Kidney glomerular epithelial cell (primary cell): ENCODE measurements at regions not wholly inside any gene's neighbourhood (a gene's known extent, or its start where the extent isn't known, plus 50 kb on each side); places are given as distances from the start of the nearest gene placed in this dataset.
"Not testable (repeated sequence)": the region's sequence is repeated elsewhere in the genome, so short reads cannot be mapped to it uniquely, and the experiment has no call there.

ENCODE experiments used
- DNase-seq: peaks from one replicate; lab custom pipeline; 2025; lab: John Stamatoyannopoulos, UW

- DNase-seq = no peak
Observed at GRCh38 chr22:48734961-48735360, 1092.7 kb downstream of the BRD1 start.

GRCh38 chr22:48734359-48734758 is 1093.3 kb downstream of the BRD1 start:
- DNase-seq = no peak

GRCh38 chr22:48729499-48730171 is 1098.0 kb downstream of the BRD1 start:
- DNase-seq = no peak

- DNase-seq = no peak
Observed at GRCh38 chr22:48727454-48728058, 1100.1 kb downstream of the BRD1 start.

- DNase-seq = no peak
Observed at GRCh38 chr22:48724899-48725298, 1102.8 kb downstream of the BRD1 start.

- no peak for DNase-seq
Observed at GRCh38 chr22:48722661-48723060, 1105.0 kb downstream of the BRD1 start.

- DNase-seq = no peak
Observed at GRCh38 chr22:48721395-48721669, 1106.3 kb downstream of the BRD1 start.

GRCh38 chr22:48720662-48721394 is 1106.8 kb downstream of the BRD1 start:
- no peak for DNase-seq

GRCh38 chr22:48719978-48720661 is 1107.6 kb downstream of the BRD1 start:
- DNase-seq = no peak

- DNase-seq = no peak
Observed at GRCh38 chr22:48718818-48719500, 1108.7 kb downstream of the BRD1 start.

GRCh38 chr22:48717883-48718817 is 1109.5 kb downstream of the BRD1 start:
- no peak for DNase-seq

GRCh38 chr22:48717076-48717810 is 1110.4 kb downstream of the BRD1 start:
- no peak for DNase-seq

GRCh38 chr22:48716154-48716553 is 1111.5 kb downstream of the BRD1 start:
- DNase-seq = not testable (repeated sequence)

GRCh38 chr22:48715511-48715910 is 1112.2 kb downstream of the BRD1 start:
- no peak for DNase-seq

- DNase-seq = no peak
Observed at GRCh38 chr22:48714231-48714630, 1113.4 kb downstream of the BRD1 start.

- no peak for DNase-seq
Observed at GRCh38 chr22:48713272-48714205, 1114.1 kb downstream of the BRD1 start.

- no peak for DNase-seq
Observed at GRCh38 chr22:48712558-48713271, 1115.0 kb downstream of the BRD1 start.

- DNase-seq = no peak
Observed at GRCh38 chr22:48711669-48712068, 1116.0 kb downstream of the BRD1 start.

- no peak for DNase-seq
Observed at GRCh38 chr22:48711031-48711431, 1116.6 kb downstream of the BRD1 start.
